ENCODE measurements at regions not wholly inside any gene's neighbourhood (a gene's known extent, or its start where the extent isn't known, plus 50 kb on each side); places are given as distances from the start of the nearest gene placed in this dataset.

DNA sequence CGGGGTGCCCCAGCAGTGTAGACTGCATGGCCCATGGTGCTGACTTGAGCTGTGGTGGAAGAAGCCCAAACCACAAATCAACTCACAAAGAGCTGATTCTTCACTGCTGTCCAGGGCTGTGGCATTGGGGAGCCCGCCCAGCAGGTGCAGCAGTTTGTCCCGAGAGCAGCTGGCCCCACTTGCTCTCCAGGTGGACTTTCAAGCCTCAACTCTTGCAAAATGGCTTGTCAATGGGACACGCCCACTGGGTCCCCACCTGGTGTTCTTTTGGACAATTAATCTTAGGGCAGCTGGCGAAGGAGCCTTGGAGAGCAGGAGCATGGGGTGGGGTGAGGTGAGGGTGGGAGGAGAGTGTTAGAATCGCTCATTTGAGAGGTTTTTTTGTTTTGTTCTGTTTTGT, 117.9 kb downstream of the MYCN start:
- TF ChIP-seq POLR2A (IDR thresholded peaks at IDR 0.05), result no peak
- TF ChIP-seq, protein P1, sequence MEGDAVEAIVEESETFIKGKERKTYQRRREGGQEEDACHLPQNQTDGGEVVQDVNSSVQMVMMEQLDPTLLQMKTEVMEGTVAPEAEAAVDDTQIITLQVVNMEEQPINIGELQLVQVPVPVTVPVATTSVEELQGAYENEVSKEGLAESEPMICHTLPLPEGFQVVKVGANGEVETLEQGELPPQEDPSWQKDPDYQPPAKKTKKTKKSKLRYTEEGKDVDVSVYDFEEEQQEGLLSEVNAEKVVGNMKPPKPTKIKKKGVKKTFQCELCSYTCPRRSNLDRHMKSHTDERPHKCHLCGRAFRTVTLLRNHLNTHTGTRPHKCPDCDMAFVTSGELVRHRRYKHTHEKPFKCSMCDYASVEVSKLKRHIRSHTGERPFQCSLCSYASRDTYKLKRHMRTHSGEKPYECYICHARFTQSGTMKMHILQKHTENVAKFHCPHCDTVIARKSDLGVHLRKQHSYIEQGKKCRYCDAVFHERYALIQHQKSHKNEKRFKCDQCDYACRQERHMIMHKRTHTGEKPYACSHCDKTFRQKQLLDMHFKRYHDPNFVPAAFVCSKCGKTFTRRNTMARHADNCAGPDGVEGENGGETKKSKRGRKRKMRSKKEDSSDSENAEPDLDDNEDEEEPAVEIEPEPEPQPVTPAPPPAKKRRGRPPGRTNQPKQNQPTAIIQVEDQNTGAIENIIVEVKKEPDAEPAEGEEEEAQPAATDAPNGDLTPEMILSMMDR (IDR thresholded peaks at IDR 0.05), result no peak
